ENCODE measurements at regions not wholly inside any gene's neighbourhood (a gene's known extent, or its start where the extent isn't known, plus 50 kb on each side); places are given as distances from the start of the nearest gene placed in this dataset.

DNA sequence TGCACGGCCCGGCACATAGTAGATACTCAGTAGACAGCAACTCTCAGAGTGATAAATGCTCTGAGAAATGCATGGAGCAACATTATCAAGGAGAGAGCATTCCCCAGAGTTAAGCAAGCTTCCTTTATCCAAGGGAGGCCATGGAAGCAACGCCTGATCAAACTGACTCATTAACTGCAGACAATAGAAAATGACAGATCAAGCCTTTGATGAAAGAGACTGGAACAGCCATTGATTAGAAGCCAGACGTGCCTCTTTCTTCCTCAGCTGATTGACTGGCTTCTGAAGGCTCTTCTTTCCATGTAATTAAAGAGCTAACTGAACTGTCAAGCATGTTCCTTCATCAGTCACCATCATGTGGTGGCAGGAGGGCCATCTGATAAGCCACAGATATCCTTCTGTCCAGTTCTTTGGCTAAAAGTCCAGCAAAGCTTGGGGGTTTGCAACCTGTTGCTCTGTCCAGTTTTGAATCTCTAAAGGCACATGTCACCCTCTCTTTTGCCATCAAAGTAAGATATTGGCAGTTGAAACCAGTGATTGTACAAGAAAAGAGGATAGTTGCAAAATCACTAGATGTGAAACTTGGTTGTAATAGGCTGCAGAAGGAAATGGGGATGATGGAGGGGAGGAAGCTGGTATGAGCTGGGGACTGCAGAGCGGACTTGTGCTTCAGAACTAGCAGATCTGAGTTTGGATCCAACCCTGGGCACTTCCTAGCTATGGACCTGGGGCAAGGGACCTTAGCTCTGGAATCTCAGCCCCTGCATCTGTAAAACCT lies 188.0 kb downstream of the HAPSTR1 start (continued):
- TF ChIP-seq, protein P1, sequence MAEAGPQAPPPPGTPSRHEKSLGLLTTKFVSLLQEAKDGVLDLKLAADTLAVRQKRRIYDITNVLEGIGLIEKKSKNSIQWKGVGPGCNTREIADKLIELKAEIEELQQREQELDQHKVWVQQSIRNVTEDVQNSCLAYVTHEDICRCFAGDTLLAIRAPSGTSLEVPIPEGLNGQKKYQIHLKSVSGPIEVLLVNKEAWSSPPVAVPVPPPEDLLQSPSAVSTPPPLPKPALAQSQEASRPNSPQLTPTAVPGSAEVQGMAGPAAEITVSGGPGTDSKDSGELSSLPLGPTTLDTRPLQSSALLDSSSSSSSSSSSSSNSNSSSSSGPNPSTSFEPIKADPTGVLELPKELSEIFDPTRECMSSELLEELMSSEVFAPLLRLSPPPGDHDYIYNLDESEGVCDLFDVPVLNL (CRISPR knock-in tag; IDR thresholded peaks at IDR 0.05; ENCODE audit: borderline replicate concordance, low read depth) = no peak
- TF ChIP-seq HMGA2 (CRISPR knock-in tag; IDR thresholded peaks at IDR 0.05) = no peak

DNA sequence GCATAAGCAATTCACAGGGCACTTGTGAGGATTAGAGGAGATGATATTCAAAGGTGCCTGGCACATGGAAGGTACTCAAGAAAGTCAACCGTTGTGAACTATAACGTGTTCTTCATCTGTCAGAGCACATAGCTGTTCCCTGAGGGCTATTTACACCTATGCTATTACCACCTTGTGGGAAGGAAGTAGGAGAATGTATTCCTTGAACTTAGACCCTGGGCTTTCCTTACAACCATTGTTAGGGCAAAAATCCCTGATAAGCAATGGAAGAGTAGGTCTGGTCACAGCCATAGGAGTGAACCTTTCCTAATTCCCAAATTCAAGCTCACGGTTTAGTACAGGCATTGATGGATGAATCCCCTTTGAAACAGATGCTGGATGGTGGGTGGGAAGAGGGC lies 188.6 kb downstream of the HAPSTR1 start:
- no peak for TF ChIP-seq ZNF138 (CRISPR knock-in tag; conservative IDR thresholded peaks at IDR 0.05)
- TF ChIP-seq, protein P2, sequence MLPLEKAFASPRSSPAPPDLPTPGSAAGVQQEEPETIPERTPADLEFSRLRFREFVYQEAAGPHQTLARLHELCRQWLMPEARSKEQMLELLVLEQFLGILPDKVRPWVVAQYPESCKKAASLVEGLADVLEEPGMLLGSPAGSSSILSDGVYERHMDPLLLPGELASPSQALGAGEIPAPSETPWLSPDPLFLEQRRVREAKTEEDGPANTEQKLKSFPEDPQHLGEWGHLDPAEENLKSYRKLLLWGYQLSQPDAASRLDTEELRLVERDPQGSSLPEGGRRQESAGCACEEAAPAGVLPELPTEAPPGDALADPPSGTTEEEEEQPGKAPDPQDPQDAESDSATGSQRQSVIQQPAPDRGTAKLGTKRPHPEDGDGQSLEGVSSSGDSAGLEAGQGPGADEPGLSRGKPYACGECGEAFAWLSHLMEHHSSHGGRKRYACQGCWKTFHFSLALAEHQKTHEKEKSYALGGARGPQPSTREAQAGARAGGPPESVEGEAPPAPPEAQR (CRISPR knock-in tag; IDR thresholded peaks at IDR 0.05) = no peak
- TF ChIP-seq, protein P3, sequence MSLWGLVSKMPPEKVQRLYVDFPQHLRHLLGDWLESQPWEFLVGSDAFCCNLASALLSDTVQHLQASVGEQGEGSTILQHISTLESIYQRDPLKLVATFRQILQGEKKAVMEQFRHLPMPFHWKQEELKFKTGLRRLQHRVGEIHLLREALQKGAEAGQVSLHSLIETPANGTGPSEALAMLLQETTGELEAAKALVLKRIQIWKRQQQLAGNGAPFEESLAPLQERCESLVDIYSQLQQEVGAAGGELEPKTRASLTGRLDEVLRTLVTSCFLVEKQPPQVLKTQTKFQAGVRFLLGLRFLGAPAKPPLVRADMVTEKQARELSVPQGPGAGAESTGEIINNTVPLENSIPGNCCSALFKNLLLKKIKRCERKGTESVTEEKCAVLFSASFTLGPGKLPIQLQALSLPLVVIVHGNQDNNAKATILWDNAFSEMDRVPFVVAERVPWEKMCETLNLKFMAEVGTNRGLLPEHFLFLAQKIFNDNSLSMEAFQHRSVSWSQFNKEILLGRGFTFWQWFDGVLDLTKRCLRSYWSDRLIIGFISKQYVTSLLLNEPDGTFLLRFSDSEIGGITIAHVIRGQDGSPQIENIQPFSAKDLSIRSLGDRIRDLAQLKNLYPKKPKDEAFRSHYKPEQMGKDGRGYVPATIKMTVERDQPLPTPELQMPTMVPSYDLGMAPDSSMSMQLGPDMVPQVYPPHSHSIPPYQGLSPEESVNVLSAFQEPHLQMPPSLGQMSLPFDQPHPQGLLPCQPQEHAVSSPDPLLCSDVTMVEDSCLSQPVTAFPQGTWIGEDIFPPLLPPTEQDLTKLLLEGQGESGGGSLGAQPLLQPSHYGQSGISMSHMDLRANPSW (CRISPR knock-in tag; conservative IDR thresholded peaks at IDR 0.05; ENCODE audit: low read depth) = no peak
- TF ChIP-seq, protein P4, sequence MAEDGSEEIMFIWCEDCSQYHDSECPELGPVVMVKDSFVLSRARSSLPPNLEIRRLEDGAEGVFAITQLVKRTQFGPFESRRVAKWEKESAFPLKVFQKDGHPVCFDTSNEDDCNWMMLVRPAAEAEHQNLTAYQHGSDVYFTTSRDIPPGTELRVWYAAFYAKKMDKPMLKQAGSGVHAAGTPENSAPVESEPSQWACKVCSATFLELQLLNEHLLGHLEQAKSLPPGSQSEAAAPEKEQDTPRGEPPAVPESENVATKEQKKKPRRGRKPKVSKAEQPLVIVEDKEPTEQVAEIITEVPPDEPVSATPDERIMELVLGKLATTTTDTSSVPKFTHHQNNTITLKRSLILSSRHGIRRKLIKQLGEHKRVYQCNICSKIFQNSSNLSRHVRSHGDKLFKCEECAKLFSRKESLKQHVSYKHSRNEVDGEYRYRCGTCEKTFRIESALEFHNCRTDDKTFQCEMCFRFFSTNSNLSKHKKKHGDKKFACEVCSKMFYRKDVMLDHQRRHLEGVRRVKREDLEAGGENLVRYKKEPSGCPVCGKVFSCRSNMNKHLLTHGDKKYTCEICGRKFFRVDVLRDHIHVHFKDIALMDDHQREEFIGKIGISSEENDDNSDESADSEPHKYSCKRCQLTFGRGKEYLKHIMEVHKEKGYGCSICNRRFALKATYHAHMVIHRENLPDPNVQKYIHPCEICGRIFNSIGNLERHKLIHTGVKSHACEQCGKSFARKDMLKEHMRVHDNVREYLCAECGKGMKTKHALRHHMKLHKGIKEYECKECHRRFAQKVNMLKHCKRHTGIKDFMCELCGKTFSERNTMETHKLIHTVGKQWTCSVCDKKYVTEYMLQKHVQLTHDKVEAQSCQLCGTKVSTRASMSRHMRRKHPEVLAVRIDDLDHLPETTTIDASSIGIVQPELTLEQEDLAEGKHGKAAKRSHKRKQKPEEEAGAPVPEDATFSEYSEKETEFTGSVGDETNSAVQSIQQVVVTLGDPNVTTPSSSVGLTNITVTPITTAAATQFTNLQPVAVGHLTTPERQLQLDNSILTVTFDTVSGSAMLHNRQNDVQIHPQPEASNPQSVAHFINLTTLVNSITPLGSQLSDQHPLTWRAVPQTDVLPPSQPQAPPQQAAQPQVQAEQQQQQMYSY (CRISPR knock-in tag; IDR thresholded peaks at IDR 0.05) = no peak
- no peak overlapping the region for H3K27ac Mint-ChIP-seq
- CTCF ChIA-PET = interaction anchor here (0.8 to 1.5 kb wide), 5 partner anchors 10 to 901 kb away, joined by 3 to 5 read pairs (median 4); no protein-coding TSS in a partner anchor

DNA sequence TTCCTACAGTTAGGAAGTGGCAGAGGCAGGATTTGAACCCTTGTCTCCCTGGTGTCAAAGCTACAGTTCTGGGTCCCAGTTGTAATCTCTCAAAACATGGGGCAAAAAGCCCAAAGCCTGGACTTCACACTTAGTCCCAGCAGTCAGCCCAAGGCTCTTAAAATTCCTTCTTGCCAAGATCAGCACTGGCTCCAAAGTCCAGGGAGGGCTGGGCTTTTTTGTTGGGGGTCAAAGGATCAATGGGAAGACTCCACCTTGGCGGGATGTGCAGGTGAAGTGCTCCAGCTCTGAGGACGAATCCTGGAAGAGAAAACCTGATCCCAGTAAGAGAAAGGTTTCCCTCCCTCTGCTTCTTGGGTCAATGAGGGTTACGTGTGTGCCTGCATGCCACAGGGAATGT lies 195.5 kb downstream of the HAPSTR1 start:
- Mint-ChIP-seq H3K27ac (no peak overlapping the region), H3K4me1 (no peaks in the 10 kb centered on the region), H3K36me3 (no peaks in the 10 kb centered on the region), H3K4me3 (no peak overlapping the region), H3K27me3 (ENCODE audit: low read depth) (peaks cover 2% of the 10 kb centered on the region; the same call in 1 of the 2 replicates), H3K9me3 (peaks cover 19% of the 10 kb centered on the region)
- ChIA-PET POLR2A (no interaction called here), CTCF (no interaction called here)
- no peak for ATAC-seq
- no peak for DNase-seq (ENCODE audit: low spot score)
- no peak for TF ChIP-seq NR3C1 (CRISPR knock-in tag; conservative IDR thresholded peaks at IDR 0.05; ENCODE audit: low read depth)

More for the DNA sequence above, 188.6 kb downstream of the HAPSTR1 start:
- Mint-ChIP-seq H3K4me1 (no peaks in the 10 kb centered on the region), H3K4me3 (no peak overlapping the region), H3K27me3 (ENCODE audit: low read depth) (no peaks in the 10 kb centered on the region; the same call in 1 of the 2 replicates), H3K36me3 (no peaks in the 10 kb centered on the region), H3K9me3 (no peaks in the 10 kb centered on the region)
- ATAC-seq (no peak), DNase-seq (ENCODE audit: low spot score) (no peak)
- POLR2A ChIA-PET = no interaction called here

DNA sequence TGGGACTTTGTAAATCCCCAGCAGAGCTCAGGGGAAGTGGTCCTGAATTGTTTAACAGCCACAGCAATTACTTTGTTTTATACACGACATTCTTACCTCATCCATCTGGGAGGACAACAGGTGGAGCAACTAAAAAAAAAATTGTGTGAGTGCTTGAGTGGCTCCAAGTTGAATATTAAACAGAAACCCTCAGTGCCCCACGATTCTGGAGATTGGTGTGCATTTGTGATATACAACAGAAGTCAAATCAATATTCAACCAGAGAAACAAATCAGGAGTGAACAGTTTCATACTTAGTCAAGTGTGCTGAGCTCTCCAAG lies 204.8 kb downstream of the HAPSTR1 start:
- CTCF ChIA-PET = interaction anchor here (1.2 to 4.0 kb wide), 3 partner anchors 15 to 40 kb away, joined by 3 to 26 read pairs (median 3); no protein-coding TSS in a partner anchor
- Mint-ChIP-seq H3K9me3 (peaks cover 4% of the 10 kb centered on the region), H3K27me3 (ENCODE audit: low read depth) (peaks cover 4% of the 10 kb centered on the region; the same call in 1 of the 2 replicates), H3K4me1 (no peaks in the 10 kb centered on the region), H3K27ac (no peak overlapping the region), H3K4me3 (no peak overlapping the region), H3K36me3 (no peaks in the 10 kb centered on the region; the same call in 1 of the 2 replicates)
- DNase-seq (ENCODE audit: low spot score) (no peak), ATAC-seq (no peak)
- TF ChIP-seq, protein P1 (CRISPR knock-in tag; IDR thresholded peaks at IDR 0.05; ENCODE audit: borderline replicate concordance, low read depth) = no peak
- POLR2A ChIA-PET = no interaction called here

Measured in WTC11 (cell line).